Sigmoid colon (tissue), 4 donors: ENCODE measurements at regions not wholly inside any gene's neighbourhood (a gene's known extent, or its start where the extent isn't known, plus 50 kb on each side); places are given as distances from the start of the nearest gene placed in this dataset.

ENCODE experiments used
- POLR2A ChIP-seq, 2 donors: fragments of 450-650 bp; IDR thresholded peaks; one replicate each; pipeline ENCODE4 v1.6.1; 2016; ENCODE audit warnings: antibody characterized with exemption in 2 of 2, mild to moderate bottlenecking in 2 of 2, moderate library complexity in 2 of 2
- POLR2AphosphoS5 ChIP-seq, 4 donors: sonication (generic); formaldehyde crosslinking; IDR thresholded peaks; one replicate each; pipeline ENCODE4 v1.6.1; 2017; ENCODE audit warnings: antibody characterized with exemption in 4 of 4
- TF ChIP-seq, protein P1 (sequence below), 4 experiments: fragments of 450-650 bp in 3 of 4; fragments of 200-600 bp in 1 of 4; IDR thresholded peaks; one replicate each; pipeline ENCODE4 v1.5.1; 2016 to 2019; ENCODE audit warnings: antibody characterized with exemption in 4 of 4, mild to moderate bottlenecking in 3 of 4, moderate library complexity in 2 of 4

GRCh38 chr16:86951041-86951822, 366.0 kb downstream of the C16orf95 start:
- TF ChIP-seq, protein P1, sequence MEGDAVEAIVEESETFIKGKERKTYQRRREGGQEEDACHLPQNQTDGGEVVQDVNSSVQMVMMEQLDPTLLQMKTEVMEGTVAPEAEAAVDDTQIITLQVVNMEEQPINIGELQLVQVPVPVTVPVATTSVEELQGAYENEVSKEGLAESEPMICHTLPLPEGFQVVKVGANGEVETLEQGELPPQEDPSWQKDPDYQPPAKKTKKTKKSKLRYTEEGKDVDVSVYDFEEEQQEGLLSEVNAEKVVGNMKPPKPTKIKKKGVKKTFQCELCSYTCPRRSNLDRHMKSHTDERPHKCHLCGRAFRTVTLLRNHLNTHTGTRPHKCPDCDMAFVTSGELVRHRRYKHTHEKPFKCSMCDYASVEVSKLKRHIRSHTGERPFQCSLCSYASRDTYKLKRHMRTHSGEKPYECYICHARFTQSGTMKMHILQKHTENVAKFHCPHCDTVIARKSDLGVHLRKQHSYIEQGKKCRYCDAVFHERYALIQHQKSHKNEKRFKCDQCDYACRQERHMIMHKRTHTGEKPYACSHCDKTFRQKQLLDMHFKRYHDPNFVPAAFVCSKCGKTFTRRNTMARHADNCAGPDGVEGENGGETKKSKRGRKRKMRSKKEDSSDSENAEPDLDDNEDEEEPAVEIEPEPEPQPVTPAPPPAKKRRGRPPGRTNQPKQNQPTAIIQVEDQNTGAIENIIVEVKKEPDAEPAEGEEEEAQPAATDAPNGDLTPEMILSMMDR (IDR thresholded peaks at IDR 0.05): no peak
- no peak for TF ChIP-seq POLR2A (IDR thresholded peaks at IDR 0.05)
- no peak for TF ChIP-seq POLR2AphosphoS5 (IDR thresholded peaks at IDR 0.05)
